ENCODE measurements at regions not wholly inside any gene's neighbourhood (a gene's known extent, or its start where the extent isn't known, plus 50 kb on each side); places are given as distances from the start of the nearest gene placed in this dataset.

DNA sequence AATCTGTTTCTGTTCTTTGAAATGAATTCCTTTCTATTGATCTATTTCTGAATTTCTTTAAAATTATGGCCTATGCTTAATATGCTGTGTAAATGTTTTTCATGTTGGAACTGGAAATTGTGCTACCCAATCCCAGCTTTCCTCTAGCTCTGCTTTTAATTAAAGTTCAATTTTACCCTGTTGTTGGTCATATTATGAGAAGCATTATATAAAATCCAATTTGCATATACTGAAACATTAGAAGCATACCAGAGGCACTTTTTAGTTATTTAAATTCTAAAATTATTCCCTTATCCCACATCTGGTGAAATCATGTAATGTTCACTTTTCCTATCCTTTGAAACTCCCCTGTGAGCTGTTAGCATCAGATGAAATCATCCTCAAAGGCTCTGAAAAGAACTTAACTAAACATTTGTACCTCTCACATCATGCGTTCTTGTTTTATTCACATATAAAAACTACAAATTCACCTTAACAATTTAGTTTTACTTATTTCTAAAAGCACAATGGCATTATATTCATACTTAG, 160.6 kb upstream of the COL21A1 start:
- DNase-seq (ENCODE audit: low spot score), result no peak

DNA sequence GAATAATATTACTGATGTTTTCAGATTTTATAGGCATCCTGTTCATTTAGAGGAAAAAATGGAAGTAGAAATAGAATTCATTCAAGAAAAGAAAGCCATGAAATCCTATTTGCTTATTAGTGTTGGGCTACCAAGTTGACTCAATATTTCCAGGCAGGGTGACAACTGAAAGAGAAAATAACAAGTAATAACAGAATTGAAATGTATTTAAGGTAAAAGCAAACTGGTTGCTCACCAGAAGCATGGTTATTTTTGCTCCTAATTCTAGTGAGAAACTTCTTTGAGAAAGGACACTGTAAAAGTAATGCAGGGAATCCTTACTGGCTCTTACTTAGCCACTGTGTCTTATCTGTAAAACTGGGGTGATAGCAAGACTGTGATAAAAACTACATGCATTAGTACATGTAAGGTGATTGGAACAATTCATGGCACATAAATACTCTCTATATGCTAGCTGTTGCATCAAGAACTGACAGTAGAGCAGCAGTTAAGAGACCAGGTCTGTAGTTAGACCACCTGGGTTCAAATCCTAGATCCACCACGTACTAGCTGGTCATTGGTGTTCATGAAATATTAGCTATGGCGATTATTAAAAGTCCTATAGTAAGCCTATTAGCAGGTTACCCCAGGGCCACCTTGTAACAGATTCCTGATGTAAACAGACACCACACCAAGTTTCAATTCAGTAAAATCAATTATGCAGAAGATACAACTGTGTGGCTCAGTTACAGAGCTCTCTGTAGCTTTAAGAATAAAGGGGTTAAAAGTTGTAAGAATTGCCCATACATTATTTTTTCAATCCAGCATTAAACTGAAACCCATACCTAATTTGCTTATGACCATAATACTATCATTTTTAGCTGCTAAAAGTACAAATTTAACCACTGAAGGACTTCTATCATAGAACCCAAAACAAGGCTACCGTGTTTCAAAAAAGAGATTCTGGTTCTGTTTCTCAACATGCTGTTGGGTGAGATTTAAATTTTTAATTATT, 159.2 kb upstream of the COL21A1 start:
- no peak for DNase-seq (ENCODE audit: low spot score)

DNA sequence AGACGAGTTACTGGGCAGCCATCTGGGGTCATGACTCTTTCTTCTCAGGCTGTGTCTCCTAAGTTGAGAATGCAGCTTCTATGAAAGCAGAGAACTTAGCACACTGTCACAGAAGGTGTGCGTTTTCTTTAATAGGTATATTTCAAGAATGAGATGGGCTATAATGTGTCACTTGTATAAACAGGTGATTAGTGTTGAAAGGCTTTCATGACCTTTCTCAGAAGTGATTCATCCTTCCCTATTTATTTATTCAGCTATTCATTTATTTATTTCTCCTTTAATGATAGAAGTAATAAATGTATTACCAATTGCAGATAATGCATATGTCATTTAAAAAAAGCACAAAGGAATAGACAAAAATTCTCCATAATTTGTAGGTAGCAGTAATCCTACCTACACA, 157.2 kb upstream of the COL21A1 start:
- no peak for DNase-seq (ENCODE audit: low spot score)

DNA sequence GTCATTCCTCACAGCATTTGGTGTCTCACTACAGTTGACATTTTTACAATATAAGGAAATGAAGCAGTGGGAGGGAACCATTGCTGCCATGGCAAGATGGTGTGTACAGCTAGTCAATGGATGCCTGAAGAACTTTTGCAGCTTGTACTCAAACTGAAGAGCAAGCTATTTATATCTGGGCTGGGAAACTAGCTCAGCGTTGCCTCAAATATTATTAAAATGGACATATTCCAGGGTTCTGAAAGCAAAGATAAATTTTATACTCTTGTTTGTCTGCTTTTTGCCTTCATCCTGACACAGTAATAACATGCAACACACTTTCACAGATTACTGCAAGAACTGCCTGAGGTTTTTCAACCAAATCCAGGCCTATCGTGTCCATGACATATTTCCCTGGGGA, 156.4 kb upstream of the COL21A1 start:
- no peak for DNase-seq (ENCODE audit: low spot score)

DNA sequence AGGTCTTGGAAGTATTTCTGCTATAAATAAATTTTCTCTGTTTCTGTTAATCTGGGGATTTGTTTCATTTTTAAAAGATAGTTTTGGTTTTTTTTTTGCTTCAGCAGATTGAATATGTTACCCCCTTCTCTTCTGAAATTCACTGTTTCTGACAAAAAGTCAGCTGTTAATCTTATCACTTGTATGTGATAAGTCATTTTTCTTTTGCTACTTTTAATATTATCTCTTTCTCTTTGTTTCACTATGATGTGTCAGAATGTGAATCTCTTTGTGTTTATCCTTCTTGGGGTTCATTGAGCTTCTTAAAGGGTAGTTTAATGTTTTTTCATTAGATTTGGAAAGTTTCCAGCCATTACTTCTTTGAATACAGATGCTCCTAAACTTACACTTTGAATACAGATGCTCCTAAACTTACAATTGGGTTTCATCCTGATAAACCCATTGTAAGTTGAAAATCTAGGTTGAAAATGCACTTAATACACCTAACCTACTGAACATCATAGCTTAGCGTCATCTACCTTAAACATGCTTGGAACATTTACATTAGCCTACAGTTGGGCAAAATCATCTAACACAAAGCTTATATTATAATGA, 154.2 kb upstream of the COL21A1 start:
- DNase-seq (ENCODE audit: low spot score), result no peak

DNA sequence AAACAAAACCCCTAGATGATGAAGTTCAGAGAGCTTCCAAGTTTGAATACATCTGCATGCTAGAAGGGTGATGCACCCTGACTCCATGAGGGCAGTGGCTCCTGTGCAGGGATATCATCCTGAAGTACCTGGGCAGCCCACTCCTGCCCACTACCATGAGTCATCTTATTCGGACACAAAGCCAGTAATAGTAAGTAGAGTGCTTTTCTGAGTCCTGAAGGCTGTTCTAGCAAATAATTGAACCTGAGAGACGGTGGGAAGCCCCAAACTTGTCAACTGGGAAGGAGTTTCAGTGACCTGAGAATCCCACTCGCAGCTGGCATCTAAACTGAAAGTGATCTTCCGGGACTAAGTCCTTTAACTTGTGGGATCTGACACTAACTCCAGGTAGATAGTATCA, 152.9 kb upstream of the COL21A1 start:
- peak; percentile 89 for DNase-seq (ENCODE audit: low spot score)

DNA sequence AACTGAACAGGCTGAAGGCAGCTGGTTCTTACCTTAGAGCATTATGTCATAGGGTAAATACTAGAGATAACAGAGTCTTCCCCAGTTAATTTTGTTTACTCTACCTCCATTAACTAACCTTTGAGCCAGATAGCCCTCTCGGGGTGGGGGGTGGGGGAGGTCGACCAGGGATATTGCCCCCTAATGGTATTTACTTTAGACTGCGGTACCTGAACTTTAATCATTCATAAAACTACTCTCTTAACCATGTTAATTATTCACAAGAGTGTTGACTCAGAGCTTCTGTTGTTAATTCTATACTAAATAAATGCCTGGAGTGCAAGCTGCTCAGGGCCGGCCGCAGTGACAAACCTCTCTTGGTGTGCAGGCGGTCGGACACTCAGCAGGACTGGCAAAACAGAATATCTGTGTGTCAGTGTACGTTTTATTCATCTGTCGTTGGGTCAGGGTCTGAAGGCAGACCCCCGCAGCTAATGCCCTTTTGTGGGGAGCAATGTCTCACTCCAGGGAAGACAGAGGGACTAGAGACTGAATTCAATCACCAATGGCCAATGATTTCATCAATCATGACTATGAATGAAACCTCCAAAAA, 152.4 kb upstream of the COL21A1 start:
- peak; percentile 94 for DNase-seq (ENCODE audit: low spot score)

DNA sequence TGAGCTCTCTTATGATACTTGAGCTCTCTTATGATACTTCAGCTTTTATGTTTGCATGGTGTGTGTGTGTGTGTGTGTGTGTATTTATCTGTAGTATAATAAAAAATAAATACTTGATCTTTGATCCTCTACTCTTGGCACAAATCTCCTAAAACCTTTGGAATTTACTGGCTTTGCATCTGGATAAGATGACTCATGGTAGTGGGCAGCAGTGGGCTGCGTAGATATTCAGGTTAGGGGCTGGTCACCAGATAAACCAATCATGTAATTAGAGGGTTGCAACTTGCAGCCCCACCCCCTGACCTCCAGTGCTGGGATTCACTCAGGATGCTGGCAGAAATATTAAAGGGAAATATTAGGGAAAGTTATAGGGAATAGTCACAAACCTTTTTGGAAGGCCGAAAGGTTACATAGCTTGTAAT, 151.9 kb upstream of the COL21A1 start:
- DNase-seq (ENCODE audit: low spot score), result peak; percentile 75

DNA sequence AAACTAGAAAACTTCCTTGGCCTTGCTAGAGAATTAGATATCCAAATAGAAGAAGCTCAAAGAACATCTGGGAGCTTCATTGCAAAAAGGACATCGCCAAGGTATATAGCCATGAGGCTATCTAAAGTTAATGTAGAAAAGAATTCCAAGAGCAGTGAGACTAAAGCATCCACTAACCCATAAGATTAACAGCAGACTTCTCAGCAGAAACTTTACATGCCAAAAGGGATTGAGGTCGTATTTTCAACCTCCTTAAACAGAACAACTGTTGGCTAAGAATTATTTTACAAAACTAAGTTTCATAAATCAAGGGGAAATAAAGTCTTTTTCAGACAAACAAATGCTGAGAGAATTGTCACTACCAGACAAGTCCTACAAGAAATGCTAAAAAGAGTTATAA, 149.1 kb upstream of the COL21A1 start:
- DNase-seq (ENCODE audit: low spot score), result no peak

DNA sequence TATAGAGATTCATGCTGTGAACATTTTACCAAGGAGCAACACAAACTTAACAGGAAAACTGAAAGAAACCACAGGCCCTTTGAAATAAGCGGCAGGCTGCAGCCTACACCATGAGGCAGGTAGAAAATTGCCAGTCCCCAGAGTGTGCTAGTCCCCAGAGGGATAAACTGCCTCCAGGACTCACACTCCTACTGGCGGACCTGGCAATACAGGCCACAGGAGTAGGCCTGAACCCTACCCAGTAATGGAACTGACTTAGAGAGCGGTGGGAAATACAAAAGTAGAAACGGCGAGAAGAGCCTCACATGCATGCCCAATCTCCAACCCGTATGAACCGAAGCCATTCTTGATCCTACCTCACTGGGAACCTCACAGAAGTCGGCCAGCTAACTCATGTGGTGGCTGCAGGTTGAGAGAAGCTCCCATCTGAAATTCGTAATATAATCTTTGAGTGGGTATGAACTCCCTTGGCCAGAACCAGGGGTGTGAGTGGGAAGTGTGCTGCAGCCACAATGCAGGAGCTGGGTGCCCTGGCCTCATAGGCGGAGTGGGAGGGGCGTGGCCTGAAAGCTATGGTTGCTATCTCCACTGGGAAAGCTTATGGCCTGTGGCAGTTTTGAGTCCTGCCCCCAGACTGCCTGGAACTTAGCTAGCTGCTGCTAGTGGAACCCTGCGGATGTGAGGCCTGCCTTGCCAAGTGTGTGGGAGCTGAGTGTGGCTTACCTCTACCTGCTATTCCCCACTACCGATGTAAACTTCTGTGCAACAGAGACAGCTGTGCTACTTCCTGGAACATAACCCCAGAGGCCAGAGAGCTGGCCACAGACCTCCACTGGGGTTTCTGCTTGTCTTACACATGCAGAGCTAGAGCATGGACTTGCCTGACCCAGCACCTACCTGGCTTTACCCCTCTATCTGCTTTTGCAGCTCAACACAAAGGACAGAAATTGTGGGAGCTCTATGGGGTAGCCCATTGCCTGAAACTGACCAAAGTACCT, 146.5 kb upstream of the COL21A1 start:
- no peak for DNase-seq (ENCODE audit: low spot score)

DNA sequence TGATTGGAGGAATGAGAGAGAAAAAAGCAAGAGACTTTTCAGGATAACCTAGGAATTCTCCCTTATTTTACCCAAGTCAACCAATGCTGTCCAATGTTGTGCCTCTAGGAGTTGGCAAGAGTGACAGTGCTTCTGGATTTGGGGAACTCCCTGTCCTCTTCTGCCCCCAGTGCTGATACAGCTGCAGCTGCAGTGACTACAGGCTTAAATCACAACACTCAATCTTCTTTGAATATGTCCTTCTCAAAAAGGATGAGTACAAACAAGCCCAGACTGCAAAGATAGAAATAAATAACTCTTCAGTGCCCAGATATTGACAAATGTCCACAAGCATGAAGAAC, 141.0 kb upstream of the COL21A1 start:
- DNase-seq (ENCODE audit: low spot score), result no peak

DNA sequence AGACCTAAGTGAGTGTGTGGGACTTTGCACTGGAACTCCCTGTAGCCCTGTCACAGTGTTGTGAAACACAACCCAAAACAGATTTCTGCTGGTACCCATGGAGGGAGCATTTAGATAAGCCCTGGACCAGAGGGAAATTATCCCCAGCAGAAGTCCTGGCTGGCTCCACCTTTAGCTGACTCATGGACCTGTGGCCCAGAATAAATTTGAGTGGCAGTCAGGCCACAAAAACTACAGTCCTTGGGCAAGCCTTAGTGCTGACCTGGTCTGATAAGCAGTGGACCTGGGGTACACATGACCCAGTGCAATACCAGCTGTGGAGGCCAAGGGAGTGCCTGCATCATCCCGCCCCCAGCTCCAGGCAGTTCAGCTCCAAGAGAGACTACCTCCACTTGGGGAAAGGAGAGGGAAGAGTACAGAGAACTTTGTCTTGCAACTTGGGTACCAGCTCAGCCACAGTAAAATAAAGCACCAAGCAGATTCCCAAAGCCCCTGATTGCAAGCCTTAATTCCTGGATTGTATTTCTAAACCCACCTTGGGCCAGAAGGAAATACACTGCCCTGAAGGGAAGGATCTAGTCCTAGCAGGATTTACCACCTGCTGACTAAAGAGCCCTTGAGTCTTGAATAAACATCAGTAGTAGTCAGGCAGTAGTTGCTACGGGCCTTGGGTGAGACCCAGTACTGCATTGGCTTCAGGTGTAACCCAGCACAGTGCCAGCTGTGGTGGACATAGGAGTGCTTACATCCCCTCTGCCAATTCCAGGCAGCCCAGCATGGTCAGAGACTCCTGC, 140.4 kb upstream of the COL21A1 start:
- DNase-seq (ENCODE audit: low spot score), result peak; percentile 29

DNA sequence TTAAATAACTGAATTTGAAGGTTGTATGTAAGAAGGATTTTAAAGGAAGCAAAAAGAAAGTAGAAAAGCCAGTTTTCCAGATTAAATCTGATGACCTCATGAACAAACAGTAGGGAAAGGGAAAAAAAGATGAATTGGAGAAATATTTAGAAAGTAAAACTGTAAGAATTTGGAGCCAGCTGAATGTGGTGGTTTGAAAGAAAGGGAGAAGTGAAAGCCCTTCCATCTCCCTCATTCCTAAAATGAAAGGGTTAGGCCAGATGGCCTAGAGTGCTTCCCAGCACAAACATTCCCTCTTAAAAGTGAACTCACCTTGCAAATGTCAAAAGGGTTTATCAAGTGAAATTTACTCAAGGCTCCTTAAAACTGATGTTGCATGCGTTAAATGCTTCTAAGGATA, 139.3 kb upstream of the COL21A1 start:
- no peak for DNase-seq (ENCODE audit: low spot score)

DNA sequence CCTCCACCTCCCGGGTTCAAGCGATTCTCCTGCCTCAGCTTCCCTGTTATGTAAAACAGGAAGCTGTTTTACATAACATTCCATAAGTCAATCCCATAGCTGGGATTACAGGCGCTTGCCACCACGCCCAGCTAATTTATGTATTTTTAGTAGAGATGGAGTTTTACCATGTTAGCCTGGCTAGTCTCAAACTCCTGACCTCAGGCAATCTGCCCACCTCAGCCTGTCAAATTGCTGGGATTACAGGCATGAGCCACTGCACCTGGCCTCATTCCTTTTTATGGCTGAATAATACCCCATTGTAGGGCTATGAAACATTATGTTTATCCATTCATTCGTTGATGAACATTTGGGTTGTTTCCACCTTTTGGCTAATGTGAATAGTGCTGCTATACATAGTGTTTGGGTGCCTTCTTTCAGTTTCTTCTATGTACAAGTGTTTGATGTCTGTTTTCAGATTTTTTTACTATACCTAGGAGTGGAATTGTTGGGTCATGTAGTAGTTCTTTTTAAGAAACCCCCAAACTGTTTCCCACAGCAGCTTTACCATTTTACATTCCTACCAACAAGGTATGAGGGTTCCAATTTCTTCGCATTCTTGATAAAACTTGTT, 138.7 kb upstream of the COL21A1 start:
- DNase-seq (ENCODE audit: low spot score), result no peak

DNA sequence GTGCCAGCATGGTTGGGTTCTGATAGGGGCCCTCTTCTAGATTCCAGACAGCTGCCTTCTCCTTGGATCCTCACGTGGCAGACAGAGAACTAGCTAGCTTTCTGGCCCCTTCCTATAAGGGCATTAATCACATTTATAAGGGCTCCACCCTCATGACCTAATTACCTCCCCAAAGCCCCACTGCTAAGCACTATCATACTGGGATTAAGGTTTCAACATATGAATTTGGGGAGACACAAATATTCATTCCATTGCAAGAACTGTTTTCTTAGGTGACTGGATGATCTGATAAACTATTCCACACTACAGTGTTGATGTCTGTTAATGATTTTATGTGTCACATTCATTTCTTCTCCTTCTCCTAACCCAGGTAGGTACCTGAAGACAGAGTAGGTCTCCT, 135.8 kb upstream of the COL21A1 start:
- no peak for DNase-seq (ENCODE audit: low spot score)

DNA sequence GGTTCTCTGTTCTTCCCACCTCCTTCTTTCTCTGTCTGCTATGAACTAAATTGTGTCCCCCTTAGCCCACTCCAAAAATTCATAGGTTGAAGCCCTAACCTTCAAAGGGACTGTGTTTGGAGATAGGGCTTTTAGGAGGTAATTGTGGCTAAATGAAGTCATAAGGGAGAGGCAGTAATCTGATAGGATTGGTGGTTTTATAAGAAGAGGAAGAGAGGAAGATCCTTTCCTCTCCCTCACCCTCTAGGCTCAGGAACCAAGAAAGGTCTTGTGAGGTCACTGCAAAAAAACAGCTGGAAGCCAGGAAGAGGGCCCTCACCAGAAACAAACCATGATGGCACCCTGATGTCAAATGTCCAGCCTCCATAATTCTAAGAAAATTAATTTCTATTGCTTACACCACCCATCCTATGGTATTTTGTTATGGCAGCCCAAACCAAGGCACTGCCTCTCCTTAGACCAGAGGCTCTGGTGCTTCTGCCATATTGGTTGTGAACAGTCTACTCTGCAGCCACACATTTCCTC, 135.1 kb upstream of the COL21A1 start:
- no peak for DNase-seq (ENCODE audit: low spot score)

DNA sequence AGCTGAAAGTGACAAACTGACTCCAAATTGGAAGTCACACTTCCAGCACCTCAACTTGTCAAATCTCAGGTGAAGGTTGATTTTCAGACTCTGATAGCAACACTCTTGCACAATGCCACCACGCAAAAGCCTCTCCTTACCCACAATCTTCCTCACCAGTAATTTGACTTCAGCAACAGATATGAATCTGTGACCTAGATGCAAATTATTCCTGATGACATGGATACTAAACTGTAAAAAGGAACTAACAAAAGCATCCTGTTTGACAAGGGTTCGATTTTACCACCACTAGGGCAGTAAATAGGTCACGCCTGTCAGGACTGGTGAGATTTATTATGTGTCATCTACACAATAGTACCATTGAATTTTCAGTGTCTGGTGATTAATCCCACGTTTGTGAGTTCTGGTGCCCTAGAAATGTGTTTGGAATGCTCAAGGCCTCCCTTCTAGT, 134.4 kb upstream of the COL21A1 start:
- DNase-seq (ENCODE audit: low spot score), result peak; percentile 65

DNA sequence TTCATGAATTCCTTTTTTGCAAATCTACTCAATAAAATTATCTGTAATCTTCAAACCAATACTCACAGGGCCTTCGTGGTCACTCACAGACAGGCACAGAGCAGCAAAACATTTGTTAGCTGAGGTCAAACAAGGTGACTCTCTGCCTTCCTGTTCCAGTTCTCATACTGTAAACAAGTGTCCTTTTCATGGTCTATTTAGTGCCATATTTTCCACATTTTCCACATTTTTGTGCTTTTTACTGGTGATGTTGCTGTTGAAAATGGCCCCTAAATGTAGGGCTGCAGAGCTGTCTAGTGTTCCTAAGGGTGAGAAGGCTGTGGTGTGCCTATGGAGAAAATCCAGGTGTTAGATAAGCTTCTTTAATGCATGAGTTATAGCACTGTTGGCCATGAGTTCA, 133.1 kb upstream of the COL21A1 start:
- no peak for DNase-seq (ENCODE audit: low spot score)

DNA sequence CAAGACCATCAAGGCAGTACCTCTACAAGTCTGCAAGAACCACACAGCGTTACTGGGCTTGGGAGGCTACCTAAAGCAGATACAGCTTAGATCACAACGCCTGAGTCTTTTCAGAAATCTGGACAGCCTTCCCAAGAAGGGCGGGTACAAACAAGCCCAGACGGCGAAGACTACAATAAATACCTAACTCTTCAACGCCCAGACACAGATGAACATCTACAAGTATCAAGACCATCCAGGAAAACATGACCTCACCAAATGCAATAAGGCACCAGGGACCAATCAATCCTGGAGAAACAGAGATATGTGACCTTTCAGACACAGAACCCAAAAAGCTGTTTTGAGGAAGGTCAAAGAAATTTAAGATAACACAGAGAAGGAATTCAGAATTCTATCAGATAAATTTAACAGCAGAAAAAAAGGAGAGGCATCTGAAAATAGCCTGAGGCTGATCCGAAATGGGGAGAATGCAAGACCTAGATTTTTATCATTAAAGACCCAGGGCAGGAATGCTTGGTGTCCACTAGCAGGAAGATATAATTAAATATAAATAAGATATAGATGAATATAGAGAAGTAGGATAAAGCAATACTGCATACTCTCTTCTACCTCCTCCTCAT, 131.7 kb upstream of the COL21A1 start:
- no peak for DNase-seq (ENCODE audit: low spot score)

DNA sequence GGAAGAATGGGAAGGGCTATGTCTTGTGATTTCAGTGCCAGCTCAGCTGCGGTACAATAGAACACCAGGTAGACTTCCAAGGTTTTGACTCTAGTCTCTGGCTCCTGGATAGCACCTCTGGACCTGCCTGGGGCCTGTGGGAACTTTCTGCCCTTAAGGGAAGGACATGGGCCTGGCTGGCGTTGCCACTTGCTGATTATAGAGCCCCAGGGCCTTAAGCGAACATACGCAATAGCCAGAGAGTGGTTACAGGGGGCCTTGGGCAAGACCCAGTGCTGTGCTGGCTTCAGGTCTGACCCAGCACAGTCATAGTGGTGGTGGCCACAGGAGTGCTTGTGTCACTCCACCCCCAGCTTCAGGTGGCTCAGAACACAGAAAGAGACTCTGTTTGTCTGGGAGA, 131.1 kb upstream of the COL21A1 start:
- DNase-seq (ENCODE audit: low spot score), result no peak
